ENCODE measurements at regions not wholly inside any gene's neighbourhood (a gene's known extent, or its start where the extent isn't known, plus 50 kb on each side); places are given as distances from the start of the nearest gene placed in this dataset.
"Not testable (repeated sequence)": the region's sequence is repeated elsewhere in the genome, so short reads cannot be mapped to it uniquely, and the experiment has no call there.

- TF ChIP-seq CTCF (IDR thresholded peaks at IDR 0.05): no peak
- no peaks in the 10 kb centered on the region for H3K4me1 Mint-ChIP-seq (ENCODE audit: low read depth)
- Histone ChIP-seq H3K36me3 (ENCODE audit: insufficient read depth, low read length) (no peaks in the 10 kb centered on the region), H3K27ac (ENCODE audit: low read depth in 1 of 2, low read length in 2 of 2) (no peak overlapping the region), H3K4me1 (ENCODE audit: insufficient read depth, low read length) (no peaks in the 10 kb centered on the region), H3K4me3 (ENCODE audit: low read length) (no peak overlapping the region), H3K9me3 (ENCODE audit: control insufficient read depth in 1 of 2, insufficient read depth in 1 of 2, low read length in 2 of 2) (no peaks in the 10 kb centered on the region), H3K27me3 (ENCODE audit: control insufficient read depth in 1 of 2, insufficient read depth in 2 of 2, low read length in 2 of 2) (peaks cover 0 to 5% of the 10 kb centered on the region in 2 experiments)
- no peak for DNase-seq
- no peak overlapping the region for H3K4me3 Mint-ChIP-seq
- CTCF ChIA-PET: no interaction called here
- H3K27ac Mint-ChIP-seq: no peak overlapping the region
- peaks cover 21% of the 10 kb centered on the region for H3K27me3 Mint-ChIP-seq
- no peaks in the 10 kb centered on the region for H3K9me3 Mint-ChIP-seq
- intact Hi-C loops (cut with DNase I, micrococcal nuclease): no loop called here
- H3K36me3 Mint-ChIP-seq (ENCODE audit: low read depth): no peaks in the 10 kb centered on the region
- no peak for ATAC-seq (ENCODE audit: poor library complexity)
- POLR2A ChIA-PET: no interaction called here
Measured at GRCh38 chr1:119266386-119266785, 102.2 kb upstream of the HAO2 start.

- Histone ChIP-seq H3K4me1 (ENCODE audit: insufficient read depth, low read length) (no peaks in the 10 kb centered on the region), H3K9me3 (ENCODE audit: control insufficient read depth in 1 of 2, insufficient read depth in 1 of 2, low read length in 2 of 2) (no peaks in the 10 kb centered on the region), H3K27me3 (ENCODE audit: control insufficient read depth in 1 of 2, insufficient read depth in 2 of 2, low read length in 2 of 2) (peaks cover 0 to 5% of the 10 kb centered on the region in 2 experiments), H3K4me3 (ENCODE audit: low read length) (no peak overlapping the region), H3K36me3 (ENCODE audit: insufficient read depth, low read length) (no peaks in the 10 kb centered on the region), H3K27ac (ENCODE audit: low read depth in 1 of 2, low read length in 2 of 2) (no peak overlapping the region)
- no peak for TF ChIP-seq CTCF (IDR thresholded peaks at IDR 0.05)
- no peak for ATAC-seq (ENCODE audit: poor library complexity)
- intact Hi-C loops (cut with DNase I, micrococcal nuclease): no loop called here
- ChIA-PET POLR2A (no interaction called here), CTCF (no interaction called here)
- Mint-ChIP-seq H3K4me1 (ENCODE audit: low read depth) (no peaks in the 10 kb centered on the region), H3K27ac (no peak overlapping the region), H3K36me3 (ENCODE audit: low read depth) (no peaks in the 10 kb centered on the region), H3K4me3 (no peak overlapping the region), H3K9me3 (no peaks in the 10 kb centered on the region), H3K27me3 (peaks cover 25% of the 10 kb centered on the region)
- DNase-seq: no peak
Measured at GRCh38 chr1:119266858-119267257, 101.7 kb upstream of the HAO2 start.

- DNase-seq, CTCF ChIA-PET: not testable (repeated sequence)
Measured at GRCh38 chr1:119267288-119267687, 101.3 kb upstream of the HAO2 start.

GRCh38 chr1:119268879-119269278 is 99.7 kb upstream of the HAO2 start:
- ATAC-seq (ENCODE audit: poor library complexity) (no peak), DNase-seq (no peak)
- no peak overlapping the region for H3K4me3 ChIP-seq (ENCODE audit: low read length)
- CTCF ChIA-PET: no interaction called here
- H3K27ac ChIP-seq (ENCODE audit: low read depth in 1 of 2, low read length in 2 of 2): no peak overlapping the region
- Mint-ChIP-seq H3K4me1 (ENCODE audit: low read depth) (no peaks in the 10 kb centered on the region), H3K36me3 (ENCODE audit: low read depth) (no peaks in the 10 kb centered on the region), H3K4me3 (no peak overlapping the region), H3K27ac (no peak overlapping the region), H3K27me3 (peaks cover 25% of the 10 kb centered on the region), H3K9me3 (no peaks in the 10 kb centered on the region)
- intact Hi-C loops (cut with DNase I, micrococcal nuclease): no loop called here
- H3K27me3 ChIP-seq (ENCODE audit: control insufficient read depth in 1 of 2, insufficient read depth in 2 of 2, low read length in 2 of 2): peaks cover 0 to 5% of the 10 kb centered on the region in 2 experiments
- H3K36me3 ChIP-seq (ENCODE audit: insufficient read depth, low read length): no peaks in the 10 kb centered on the region
- H3K9me3 ChIP-seq (ENCODE audit: control insufficient read depth in 1 of 2, insufficient read depth in 1 of 2, low read length in 2 of 2): no peaks in the 10 kb centered on the region
- no peak for TF ChIP-seq CTCF (IDR thresholded peaks at IDR 0.05)
- H3K4me1 ChIP-seq (ENCODE audit: insufficient read depth, low read length): no peaks in the 10 kb centered on the region
- POLR2A ChIA-PET: no interaction called here

More at GRCh38 chr1:119267288-119267687, 101.3 kb upstream of the HAO2 start:
- H3K36me3 Mint-ChIP-seq (ENCODE audit: low read depth); H3K27ac ChIP-seq (ENCODE audit: low read depth in 1 of 2, low read length in 2 of 2); ATAC-seq (ENCODE audit: poor library complexity); H3K9me3 Mint-ChIP-seq; H3K4me1 ChIP-seq (ENCODE audit: insufficient read depth, low read length); H3K4me3 ChIP-seq (ENCODE audit: low read length); H3K9me3 ChIP-seq (ENCODE audit: control insufficient read depth in 1 of 2, insufficient read depth in 1 of 2, low read length in 2 of 2); H3K27me3 ChIP-seq (ENCODE audit: control insufficient read depth in 1 of 2, insufficient read depth in 2 of 2, low read length in 2 of 2); H3K36me3 ChIP-seq (ENCODE audit: insufficient read depth, low read length); H3K27ac Mint-ChIP-seq; POLR2A ChIA-PET; H3K4me1 Mint-ChIP-seq (ENCODE audit: low read depth); intact Hi-C loops (cut with DNase I, micrococcal nuclease); H3K4me3 Mint-ChIP-seq: not testable (repeated sequence)
- H3K27me3 Mint-ChIP-seq: peaks cover 25% of the 10 kb centered on the region
